ENCODE measurements at regions not wholly inside any gene's neighbourhood (a gene's known extent, or its start where the extent isn't known, plus 50 kb on each side); places are given as distances from the start of the nearest gene placed in this dataset.

DNA sequence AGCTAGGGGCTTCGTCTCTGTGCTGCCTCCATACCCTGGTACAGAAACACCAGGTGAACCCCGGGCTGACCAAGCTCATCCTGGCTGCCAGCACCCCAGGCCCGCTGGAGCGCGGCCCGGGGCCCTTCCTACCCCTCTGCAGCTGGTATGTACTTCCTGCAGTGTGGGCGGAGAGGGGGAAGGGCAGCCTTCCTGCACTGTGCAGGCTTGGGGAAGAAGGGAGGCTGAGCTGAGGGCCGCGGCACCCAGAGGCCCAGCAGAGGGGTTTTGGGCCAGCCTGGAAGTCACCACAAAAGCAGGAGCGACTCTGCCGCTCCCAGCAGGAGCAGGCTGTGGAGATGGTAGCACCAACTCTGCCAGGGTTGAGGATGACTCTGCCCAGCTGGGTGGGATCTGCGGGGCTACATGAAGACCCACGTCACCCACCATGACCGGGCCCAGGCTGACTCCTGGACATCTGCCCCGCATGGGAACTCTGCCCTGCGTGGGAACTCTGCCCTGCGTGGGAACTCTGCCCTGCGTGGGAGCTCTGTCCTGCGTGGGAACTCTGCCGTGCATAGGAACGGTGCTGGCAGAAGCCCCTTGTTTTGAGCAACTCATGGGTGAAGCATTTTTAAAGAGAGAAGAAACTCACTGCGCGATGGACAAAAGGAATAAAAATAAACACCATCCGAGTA is 273.3 kb downstream of the NDUFA10 start:
- Histone ChIP-seq H3K9me3 (replicated peaks in 1 of 11) (no peaks in the 10 kb centered on the region), H4K20me1 (no peaks in the 10 kb centered on the region), H3K4me3 (peak overlapping the region in 8 of 10 experiments; percentile 13 to 52 (median 34); a peak in 11 of 20 replicates), H3K4me1 (peaks cover 61 to 71% (median 68%) of the 10 kb centered on the region in 10 experiments), H3K36me3 (no peaks in the 10 kb centered on the region), H3K4me2 (peak overlapping the region; percentile 91 to 98 (median 95)), H3K9ac (peak overlapping the region; percentile 67 to 82 (median 75); a peak in 21 of 22 replicates), H3K27ac (peak overlapping the region; percentile 77 to 96 (median 91)), H3K27me3 (no peaks in the 10 kb centered on the region)
- no peak for TF ChIP-seq Cebpa-rat (IDR thresholded peaks at IDR 0.05)

DNA sequence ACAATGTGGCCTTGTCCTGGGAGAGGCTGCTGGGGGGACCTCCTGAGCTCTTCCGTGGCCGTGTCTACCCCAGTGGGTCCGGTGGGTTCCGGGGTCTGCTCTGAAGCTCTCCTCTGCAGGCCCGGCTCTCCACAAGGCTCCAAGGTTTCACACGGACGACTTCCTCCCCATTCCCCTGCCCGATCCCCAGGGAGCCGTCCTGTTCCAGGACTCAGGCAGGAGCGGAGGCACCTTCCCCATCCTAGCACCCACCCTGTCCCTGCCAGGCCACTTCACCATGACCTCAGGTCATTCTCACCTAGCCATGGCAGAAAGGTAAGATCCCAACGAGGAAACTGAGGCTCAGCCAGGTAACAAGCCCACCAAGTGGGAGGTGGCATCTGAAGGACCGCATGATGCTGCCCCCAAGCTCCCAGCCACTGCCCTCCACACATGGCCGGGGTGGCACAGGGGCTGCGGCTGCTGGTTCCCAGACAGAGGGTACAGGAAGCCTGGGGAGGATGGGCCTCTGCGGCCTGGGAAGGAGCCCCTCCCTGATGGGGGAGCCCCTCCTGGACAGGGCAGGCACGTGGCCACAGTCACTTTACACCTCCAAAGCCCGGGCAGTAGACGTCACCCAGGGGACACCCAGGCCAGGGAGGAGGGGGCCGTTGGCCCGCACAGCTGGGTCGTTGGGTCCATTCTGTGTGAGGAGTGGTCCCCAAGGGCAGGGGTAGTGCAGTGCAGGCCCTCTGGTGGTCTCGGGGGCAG is 274.0 kb downstream of the NDUFA10 start:
- peaks cover 61 to 70% (median 66%) of the 10 kb centered on the region in 10 experiments for H3K4me1 ChIP-seq
- peak overlapping the region; percentile 67 to 82 (median 75); a peak in 21 of 22 replicates for H3K9ac ChIP-seq
- H4K20me1 ChIP-seq = no peaks in the 10 kb centered on the region
- no peaks in the 10 kb centered on the region for H3K27me3 ChIP-seq
- no peaks in the 10 kb centered on the region for H3K9me3 ChIP-seq (replicated peaks in 1 of 11)
- peak overlapping the region; percentile 77 to 96 (median 91) for H3K27ac ChIP-seq
- peak overlapping the region; percentile 91 to 98 (median 95) for H3K4me2 ChIP-seq
- H3K36me3 ChIP-seq = no peaks in the 10 kb centered on the region
- TF ChIP-seq Cebpa-rat (IDR thresholded peaks at IDR 0.05) = no peak
- H3K4me3 ChIP-seq = peak overlapping the region in 7 of 10 experiments; percentile 23 to 52 (median 30); a peak in 8 of 20 replicates

DNA sequence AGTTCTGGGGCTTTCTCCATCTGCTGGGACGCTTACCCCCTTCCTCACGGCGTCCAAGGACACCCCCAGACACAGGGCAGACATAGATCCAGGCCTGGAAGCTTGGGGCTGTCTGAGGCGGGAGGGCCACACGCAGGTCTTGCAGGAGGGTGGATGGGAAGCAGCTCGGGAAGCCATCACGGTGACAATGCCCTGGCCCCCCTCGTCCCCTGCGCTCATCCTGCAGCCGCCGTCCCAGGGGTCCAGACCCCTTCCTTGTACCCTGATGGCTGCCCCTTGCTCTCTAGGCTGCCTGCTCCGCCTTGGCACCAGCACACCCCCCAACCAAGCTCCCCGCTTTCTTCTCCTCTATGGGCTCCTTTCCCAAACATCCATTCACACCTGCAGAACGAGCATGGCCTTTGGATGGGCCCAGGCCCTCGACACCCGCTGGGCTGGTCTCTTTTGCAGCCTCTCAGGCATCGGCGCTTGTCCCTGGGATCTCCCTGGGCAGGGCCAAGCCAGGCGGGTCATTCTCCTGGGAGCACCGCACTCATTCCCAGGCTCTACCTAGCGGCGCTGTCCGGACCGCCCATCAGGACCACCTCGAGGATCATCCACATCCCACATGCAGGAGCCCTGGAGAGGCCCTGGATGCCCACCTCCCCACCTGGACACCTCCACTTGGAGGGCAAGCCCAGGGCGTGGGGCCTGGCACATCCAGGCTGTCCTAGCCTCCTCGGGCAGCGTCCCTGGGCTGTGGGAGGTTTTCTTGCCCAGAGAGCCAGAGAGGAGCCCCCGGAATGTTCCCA is 274.9 kb downstream of the NDUFA10 start:
- Histone ChIP-seq H3K9me3 (replicated peaks in 1 of 11) (no peaks in the 10 kb centered on the region), H3K4me2 (peak overlapping the region; percentile 91 to 98 (median 95)), H3K4me3 (no peak overlapping the region), H3K27ac (peak overlapping the region in 10 of 11 experiments; percentile 84 to 96 (median 92); a peak in 18 of 22 replicates), H3K36me3 (no peaks in the 10 kb centered on the region), H4K20me1 (no peaks in the 10 kb centered on the region), H3K27me3 (no peaks in the 10 kb centered on the region), H3K9ac (peak overlapping the region in 6 of 11 experiments; percentile 71 to 82 (median 79); a peak in 9 of 22 replicates), H3K4me1 (peaks cover 56 to 74% (median 65%) of the 10 kb centered on the region in 10 experiments)
- no peak for TF ChIP-seq Cebpa-rat (IDR thresholded peaks at IDR 0.05)

DNA sequence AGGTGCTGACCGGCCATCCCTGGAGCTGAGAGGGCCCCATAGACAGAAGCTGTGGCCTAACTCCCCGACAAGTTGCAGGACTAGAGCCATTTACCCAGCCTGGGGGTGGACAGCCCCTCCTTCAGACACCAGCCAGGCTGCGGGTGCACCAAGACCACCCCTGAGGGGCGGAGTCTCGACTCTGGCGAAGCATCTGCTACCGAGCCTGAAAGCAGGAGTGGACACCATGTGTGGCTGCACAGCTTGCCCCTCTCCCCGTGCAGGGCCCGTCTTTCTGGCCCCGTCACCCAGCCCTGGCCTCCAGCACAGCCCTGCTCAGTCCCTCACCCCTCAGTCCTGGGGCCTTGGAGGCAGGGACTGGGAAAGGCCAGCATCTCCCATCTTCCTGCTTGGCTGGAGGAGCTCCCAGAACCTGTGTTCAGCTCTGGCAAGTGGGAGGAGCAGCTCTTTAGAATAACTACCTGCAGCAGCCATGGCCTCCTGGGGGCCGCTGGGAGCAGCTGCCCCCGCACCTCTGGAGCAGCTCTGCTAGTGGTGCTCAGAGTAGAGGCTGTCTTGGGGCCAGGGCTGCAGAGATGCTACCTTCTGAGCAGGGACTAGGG is 275.8 kb downstream of the NDUFA10 start:
- no peak for TF ChIP-seq Cebpa-rat (IDR thresholded peaks at IDR 0.05)
- Histone ChIP-seq H3K4me2 (peak overlapping the region in 5 of 11 experiments; percentile 7 to 98 (median 97); a peak in 7 of 22 replicates), H3K27me3 (no peaks in the 10 kb centered on the region), H4K20me1 (no peaks in the 10 kb centered on the region), H3K9ac (0 out of 22 replicates have a peak overlapping the region, but pooled peaks of 1 of the 11 experiments have one; percentile 82), H3K4me1 (peaks cover 56 to 74% (median 65%) of the 10 kb centered on the region in 10 experiments), H3K4me3 (no peak overlapping the region), H3K9me3 (replicated peaks in 1 of 11) (no peaks in the 10 kb centered on the region), H3K27ac (peak overlapping the region in 4 of 11 experiments; percentile 5 to 95 (median 24); a peak in 3 of 22 replicates), H3K36me3 (no peaks in the 10 kb centered on the region)

DNA sequence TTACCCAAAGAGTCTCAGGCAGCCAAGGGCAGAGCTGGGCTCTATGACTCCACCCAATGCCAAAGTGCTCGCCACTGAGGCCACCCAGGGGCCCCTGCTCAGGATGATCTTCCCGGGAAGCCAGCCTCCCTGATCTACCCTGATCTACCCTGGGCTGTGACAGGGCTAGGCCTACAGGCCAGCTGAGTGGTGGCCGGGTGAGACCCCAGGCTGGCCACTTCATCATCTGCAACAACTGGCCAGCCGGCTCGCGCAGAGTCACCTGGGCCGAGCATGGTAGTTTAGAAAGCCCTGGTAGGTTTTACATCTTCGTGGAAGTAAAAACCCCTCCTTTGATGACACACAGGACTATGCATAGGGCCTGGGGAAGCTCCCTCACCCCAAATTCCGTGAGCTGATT is 276.3 kb downstream of the NDUFA10 start:
- H3K9me3 ChIP-seq (replicated peaks in 1 of 11) = no peaks in the 10 kb centered on the region
- H3K4me2 ChIP-seq = no peak overlapping the region
- peaks cover 56 to 73% (median 64%) of the 10 kb centered on the region in 10 experiments for H3K4me1 ChIP-seq
- no peak for TF ChIP-seq Cebpa-rat (IDR thresholded peaks at IDR 0.05)
- H3K4me3 ChIP-seq = no peak overlapping the region
- H3K27ac ChIP-seq = peak overlapping the region in 1 of 11 experiments; percentile 95; a peak in 1 of 22 replicates
- no peak overlapping the region for H3K9ac ChIP-seq
- H3K27me3 ChIP-seq = no peaks in the 10 kb centered on the region
- no peaks in the 10 kb centered on the region for H4K20me1 ChIP-seq
- no peaks in the 10 kb centered on the region for H3K36me3 ChIP-seq

DNA sequence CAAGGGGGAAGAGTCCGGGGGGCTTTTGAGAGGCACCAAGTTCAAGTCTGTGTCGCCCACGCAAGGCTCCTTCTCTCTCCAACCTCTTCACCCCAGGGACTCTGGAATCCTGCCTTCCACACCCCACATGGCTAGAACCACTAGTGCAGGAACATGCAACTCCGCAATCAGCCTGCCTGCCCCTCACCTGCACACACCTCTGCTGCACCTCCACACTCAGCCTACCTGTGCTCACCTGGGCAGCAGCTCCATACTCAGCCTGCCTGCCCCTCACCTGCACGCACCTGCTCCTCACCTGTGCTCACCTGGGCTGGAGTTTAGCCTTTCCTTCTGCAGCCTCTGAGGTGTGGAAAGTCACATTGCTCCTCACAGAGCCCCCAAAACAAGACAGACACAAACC is 277.4 kb downstream of the NDUFA10 start:
- no peak for TF ChIP-seq Cebpa-rat (IDR thresholded peaks at IDR 0.05)
- H3K9me3 ChIP-seq (replicated peaks in 1 of 11) = no peaks in the 10 kb centered on the region

DNA sequence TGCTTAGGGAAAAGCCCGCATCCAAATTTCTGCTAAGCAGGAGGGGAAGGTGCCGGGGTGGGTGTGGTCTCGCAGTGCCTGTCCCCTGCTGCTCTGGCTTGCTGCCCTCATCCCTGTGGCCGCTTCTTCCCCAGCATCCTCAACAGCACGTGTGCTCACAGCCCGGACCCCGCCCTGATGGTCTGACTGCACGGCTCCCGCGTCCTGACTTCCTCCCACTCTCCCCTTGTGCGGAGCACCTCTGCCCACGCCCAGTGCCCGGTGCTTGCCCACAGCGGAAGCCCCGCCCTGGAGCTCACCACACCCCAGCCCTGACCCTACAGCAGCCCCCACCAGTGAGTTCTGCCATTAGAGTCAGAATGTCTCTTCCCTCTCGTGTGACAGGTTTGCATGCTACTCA is 277.9 kb downstream of the NDUFA10 start:
- Histone ChIP-seq H3K27me3 (no peaks in the 10 kb centered on the region), H3K9ac (0 out of 22 replicates have a peak overlapping the region, but pooled peaks of 1 of the 11 experiments have one; percentile 5), H3K4me3 (no peak overlapping the region), H3K4me1 (peaks cover 41 to 58% (median 49%) of the 10 kb centered on the region in 10 experiments), H3K4me2 (peak overlapping the region in 6 of 11 experiments; percentile 14 to 78 (median 57); a peak in 12 of 22 replicates), H3K9me3 (replicated peaks in 1 of 11) (no peaks in the 10 kb centered on the region), H3K36me3 (no peaks in the 10 kb centered on the region), H3K27ac (no peak overlapping the region), H4K20me1 (no peaks in the 10 kb centered on the region)
- TF ChIP-seq Cebpa-rat (IDR thresholded peaks at IDR 0.05) = no peak

More for the DNA sequence above, 277.4 kb downstream of the NDUFA10 start:
- H3K27me3 ChIP-seq = no peaks in the 10 kb centered on the region
- H4K20me1 ChIP-seq = no peaks in the 10 kb centered on the region
- peaks cover 46 to 63% (median 54%) of the 10 kb centered on the region in 10 experiments for H3K4me1 ChIP-seq
- H3K4me2 ChIP-seq = peak overlapping the region in 5 of 11 experiments; percentile 41 to 78 (median 60); a peak in 10 of 22 replicates
- H3K36me3 ChIP-seq = no peaks in the 10 kb centered on the region
- H3K27ac ChIP-seq = no peak overlapping the region
- H3K4me3 ChIP-seq = no peak overlapping the region
- H3K9ac ChIP-seq = 0 out of 22 replicates have a peak overlapping the region, but pooled peaks of 1 of the 11 experiments have one; percentile 5

DNA sequence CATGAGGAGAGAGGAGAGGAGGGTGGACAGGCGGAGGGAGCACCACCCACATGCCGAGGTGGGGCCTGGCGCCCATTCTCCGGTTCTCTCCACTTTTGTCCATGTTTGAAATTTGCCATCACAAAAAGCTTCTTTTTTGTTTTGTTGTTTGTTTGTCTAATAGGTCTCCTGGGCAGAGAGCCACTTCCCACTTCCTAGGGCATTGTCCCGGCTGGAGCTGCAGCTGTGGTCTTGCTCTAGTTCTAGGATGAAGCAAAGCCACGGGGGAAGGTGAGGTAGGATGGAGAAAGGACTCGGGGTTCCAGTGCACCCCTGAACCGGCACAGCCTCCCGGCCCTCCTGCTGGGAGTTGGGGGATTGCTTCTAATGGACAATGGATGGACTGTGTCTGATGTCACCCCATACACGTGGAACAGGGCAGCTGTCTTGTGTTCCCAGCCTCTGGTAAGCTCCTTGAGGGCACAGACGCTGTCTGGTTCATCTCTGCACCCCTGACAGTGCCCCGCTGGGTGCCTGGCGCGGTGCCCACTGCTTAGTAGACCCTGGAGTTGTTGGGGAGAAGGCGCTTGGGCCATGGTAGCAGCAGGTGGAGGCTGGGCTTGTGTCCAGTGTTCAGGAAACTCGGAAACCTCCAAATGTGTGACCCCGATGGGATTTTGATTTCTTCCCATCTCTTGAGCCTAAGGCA is 278.4 kb downstream of the NDUFA10 start:
- no peak overlapping the region for H3K9ac ChIP-seq
- H3K36me3 ChIP-seq = no peaks in the 10 kb centered on the region
- H3K9me3 ChIP-seq (replicated peaks in 1 of 11) = no peaks in the 10 kb centered on the region
- no peak overlapping the region for H3K27ac ChIP-seq
- no peak for TF ChIP-seq Cebpa-rat (IDR thresholded peaks at IDR 0.05)
- no peaks in the 10 kb centered on the region for H3K27me3 ChIP-seq
- peak overlapping the region in 9 of 11 experiments; percentile 6 to 78 (median 41); a peak in 13 of 22 replicates for H3K4me2 ChIP-seq
- H4K20me1 ChIP-seq = no peaks in the 10 kb centered on the region
- H3K4me3 ChIP-seq = no peak overlapping the region
- peaks cover 36 to 52% (median 44%) of the 10 kb centered on the region in 10 experiments for H3K4me1 ChIP-seq
